ENCODE measurements at regions not wholly inside any gene's neighbourhood (a gene's known extent, or its start where the extent isn't known, plus 50 kb on each side); places are given as distances from the start of the nearest gene placed in this dataset.

GRCh38 chr9:93827545-93828330 is 127.4 kb downstream of the BARX1 start:
- Histone ChIP-seq H3K36me3 (replicated peaks; ENCODE audit: control insufficient read depth, insufficient read depth, low read length) (no peaks in the 10 kb centered on the region), H3K4me3 (ENCODE audit: insufficient read depth, low read depth, low read length) (peak overlapping the region; percentile 25), H3K27me3 (ENCODE audit: control insufficient read depth, insufficient read depth, low read length) (peaks cover 7% of the 10 kb centered on the region)
- peak; percentile 95 for DNase-seq

GRCh38 chr9:93826905-93827544 is 128.1 kb downstream of the BARX1 start:
- Histone ChIP-seq H3K4me3 (ENCODE audit: insufficient read depth, low read depth, low read length) (peak overlapping the region; percentile 17; the same call in 1 of the 2 replicates), H3K27me3 (ENCODE audit: control insufficient read depth, insufficient read depth, low read length) (peaks cover 7% of the 10 kb centered on the region), H3K36me3 (replicated peaks; ENCODE audit: control insufficient read depth, insufficient read depth, low read length) (no peaks in the 10 kb centered on the region)
- peak; percentile 78 for DNase-seq

DNA sequence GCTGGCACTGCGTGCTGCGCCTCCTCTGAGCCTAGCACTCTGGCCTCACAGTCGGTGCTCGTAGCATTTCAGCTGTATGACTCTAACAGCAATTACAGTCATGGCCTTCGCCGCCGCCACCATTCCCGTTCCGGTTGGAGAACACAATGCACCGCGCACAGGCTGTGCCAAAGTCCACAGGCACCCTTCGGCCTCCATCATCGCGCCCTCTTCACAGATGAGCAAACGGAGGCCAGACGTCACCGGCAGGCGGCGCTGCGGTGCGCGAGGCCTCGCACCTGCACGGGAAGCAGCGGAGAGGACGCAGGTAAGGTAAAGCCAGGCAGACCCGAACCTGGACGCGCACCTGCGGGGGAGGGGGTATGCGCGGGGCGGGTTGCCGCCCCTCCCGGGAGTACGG is 128.9 kb downstream of the BARX1 start:
- Histone ChIP-seq H3K36me3 (replicated peaks; ENCODE audit: control insufficient read depth, insufficient read depth, low read length) (no peaks in the 10 kb centered on the region), H3K4me3 (ENCODE audit: insufficient read depth, low read depth, low read length) (peak overlapping the region; percentile 15; the same call in 1 of the 2 replicates), H3K27me3 (ENCODE audit: control insufficient read depth, insufficient read depth, low read length) (peaks cover 7% of the 10 kb centered on the region)
- DNase-seq = peak; percentile 90

DNA sequence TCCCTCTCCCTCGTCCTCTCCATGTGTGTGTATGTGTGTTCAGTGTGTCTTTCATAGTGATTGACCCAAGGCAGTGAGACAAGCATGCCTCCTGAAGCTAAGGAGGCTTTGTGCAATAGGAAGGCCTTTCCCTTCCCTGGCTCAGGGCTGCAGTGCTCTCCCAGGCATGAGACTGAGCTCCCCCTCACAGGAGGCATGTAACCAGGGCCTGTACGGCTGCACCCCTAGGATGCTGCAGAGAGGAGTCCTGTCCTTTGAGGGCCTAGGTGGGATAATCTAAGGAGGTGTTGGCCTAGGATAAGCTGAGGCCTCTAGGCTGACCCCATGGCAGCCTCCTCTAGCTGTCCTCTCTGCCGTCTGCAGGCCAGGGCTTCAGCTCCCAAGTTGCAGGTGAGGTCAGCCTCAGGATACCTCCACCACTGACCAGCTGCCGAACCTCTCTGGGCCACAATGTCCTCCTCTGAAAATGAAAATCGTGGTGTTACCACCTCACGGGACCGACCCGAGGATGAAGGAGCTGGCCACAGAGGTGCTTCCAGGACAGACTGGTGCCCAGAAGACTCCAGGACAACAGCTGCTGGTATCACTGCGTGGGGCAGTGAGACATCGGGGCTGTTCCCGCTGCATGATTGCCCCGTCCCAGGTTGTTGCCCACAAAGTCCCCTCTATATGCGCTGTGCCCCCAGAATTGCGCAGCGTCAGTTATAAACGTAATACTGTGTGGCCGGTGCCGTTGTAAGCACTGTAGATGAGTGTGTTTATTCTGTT is 129.6 kb downstream of the BARX1 start:
- no peak overlapping the region for H3K4me3 ChIP-seq (ENCODE audit: insufficient read depth, low read depth, low read length)
- DNase-seq = peak; percentile 7
- H3K36me3 ChIP-seq (replicated peaks; ENCODE audit: control insufficient read depth, insufficient read depth, low read length) = no peaks in the 10 kb centered on the region
- H3K27me3 ChIP-seq (ENCODE audit: control insufficient read depth, insufficient read depth, low read length) = peaks cover 7% of the 10 kb centered on the region

GRCh38 chr9:93824386-93825294 is 130.5 kb downstream of the BARX1 start:
- H3K27me3 ChIP-seq (ENCODE audit: control insufficient read depth, insufficient read depth, low read length) = peaks cover 7% of the 10 kb centered on the region
- peak; percentile 16 for DNase-seq
- H3K4me3 ChIP-seq (ENCODE audit: insufficient read depth, low read depth, low read length) = no peak overlapping the region
- no peaks in the 10 kb centered on the region for H3K36me3 ChIP-seq (replicated peaks; ENCODE audit: control insufficient read depth, insufficient read depth, low read length)

DNA sequence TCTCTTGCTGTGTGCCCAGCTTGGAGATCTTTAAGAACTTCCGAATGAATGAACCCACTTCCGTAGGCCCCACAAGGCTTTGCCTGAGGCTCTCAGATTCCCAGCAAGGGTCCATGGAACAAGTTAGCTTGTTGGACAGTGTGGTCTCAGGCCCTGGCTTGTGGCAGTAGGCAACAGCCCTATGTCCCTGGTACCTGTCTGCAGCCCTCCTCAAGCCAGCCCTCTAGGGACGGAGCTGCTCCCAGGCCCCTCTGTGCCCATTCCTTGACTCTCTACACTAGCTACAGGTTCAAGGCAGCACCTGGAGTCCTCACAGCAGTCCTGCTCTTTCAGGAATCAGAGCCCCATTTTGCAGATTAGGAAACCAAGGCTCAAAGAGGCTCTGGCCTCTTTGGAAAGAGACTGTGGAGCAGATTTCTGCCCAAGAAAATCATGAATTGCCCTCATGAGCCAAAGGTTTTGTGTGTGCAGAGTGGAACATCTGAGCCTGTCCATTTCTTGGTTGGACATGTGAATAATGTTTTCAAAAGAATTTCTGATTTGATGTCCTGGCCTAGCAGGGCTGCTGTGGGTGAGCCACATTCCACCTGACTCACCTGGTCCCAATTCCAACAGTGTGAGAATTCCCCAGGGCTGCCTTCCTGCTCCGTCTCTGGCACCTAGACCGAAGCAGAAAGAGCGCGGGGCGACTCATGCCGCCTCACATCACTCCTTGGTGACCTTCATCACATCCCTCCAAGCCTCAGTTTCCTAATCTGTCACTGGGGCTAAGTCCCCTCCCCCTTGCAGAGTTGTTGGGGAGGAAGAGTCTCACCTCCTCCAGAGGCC is 131.7 kb downstream of the BARX1 start:
- Histone ChIP-seq H3K27me3 (ENCODE audit: control insufficient read depth, insufficient read depth, low read length) (peaks cover 7% of the 10 kb centered on the region), H3K36me3 (replicated peaks; ENCODE audit: control insufficient read depth, insufficient read depth, low read length) (no peaks in the 10 kb centered on the region), H3K4me3 (ENCODE audit: insufficient read depth, low read depth, low read length) (no peak overlapping the region)
- no peak for DNase-seq

GRCh38 chr9:93822229-93822628 is 132.9 kb downstream of the BARX1 start:
- Histone ChIP-seq H3K27me3 (ENCODE audit: control insufficient read depth, insufficient read depth, low read length) (peaks cover 7% of the 10 kb centered on the region), H3K36me3 (replicated peaks; ENCODE audit: control insufficient read depth, insufficient read depth, low read length) (no peaks in the 10 kb centered on the region)
- peak; percentile 6 for DNase-seq

DNA sequence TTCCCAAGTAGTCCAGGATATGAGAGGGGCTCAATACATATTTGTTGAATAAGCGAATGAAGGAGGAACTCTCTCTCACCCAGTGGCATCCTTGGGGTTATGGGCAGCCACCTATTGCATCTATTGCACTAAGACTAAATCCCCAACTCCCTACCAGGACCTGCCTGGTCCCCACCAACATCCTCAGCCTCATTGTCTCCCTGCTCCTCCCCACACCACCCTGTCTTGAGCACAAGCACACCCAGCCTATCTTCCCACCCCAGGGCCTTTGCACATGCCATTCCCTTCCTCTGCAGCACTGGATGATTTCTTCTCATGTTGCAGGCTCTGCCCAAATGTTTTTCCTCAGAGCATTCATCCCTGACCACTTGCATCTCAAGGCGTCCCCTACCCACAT is 133.8 kb downstream of the BARX1 start:
- Histone ChIP-seq H3K27me3 (ENCODE audit: control insufficient read depth, insufficient read depth, low read length) (peaks cover 3% of the 10 kb centered on the region), H3K4me3 (ENCODE audit: insufficient read depth, low read depth, low read length) (no peak overlapping the region), H3K36me3 (replicated peaks; ENCODE audit: control insufficient read depth, insufficient read depth, low read length) (no peaks in the 10 kb centered on the region)
- DNase-seq = no peak

More at GRCh38 chr9:93822229-93822628, 132.9 kb downstream of the BARX1 start:
- H3K4me3 ChIP-seq (ENCODE audit: insufficient read depth, low read depth, low read length) = no peak overlapping the region

GRCh38 chr9:93820667-93821306 is 134.4 kb downstream of the BARX1 start:
- H3K27me3 ChIP-seq (ENCODE audit: control insufficient read depth, insufficient read depth, low read length) = no peaks in the 10 kb centered on the region; the same call in 1 of the 2 replicates
- no peak overlapping the region for H3K4me3 ChIP-seq (ENCODE audit: insufficient read depth, low read depth, low read length)
- DNase-seq = peak; percentile 82
- no peaks in the 10 kb centered on the region for H3K36me3 ChIP-seq (replicated peaks; ENCODE audit: control insufficient read depth, insufficient read depth, low read length)

DNA sequence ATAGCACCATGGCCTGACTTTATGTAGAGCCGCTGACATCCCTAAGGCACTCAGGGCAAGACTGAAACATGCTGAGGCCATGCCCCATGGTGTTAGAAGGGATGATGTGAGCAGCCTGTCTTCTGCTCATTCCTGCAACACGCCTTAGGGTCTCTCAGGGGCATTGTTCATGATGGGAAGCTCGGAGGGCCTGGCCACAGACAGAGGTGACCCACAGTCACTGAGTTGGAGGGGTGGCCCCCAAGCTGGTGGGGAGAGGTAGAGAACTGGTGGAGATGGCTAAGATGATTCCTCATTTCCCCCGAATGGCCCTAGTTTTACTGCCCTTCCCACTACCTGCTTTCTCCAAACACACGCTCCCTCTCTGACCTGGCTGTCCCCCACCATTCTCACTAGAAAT is 135.2 kb downstream of the BARX1 start:
- H3K4me3 ChIP-seq (ENCODE audit: insufficient read depth, low read depth, low read length) = no peak overlapping the region
- H3K27me3 ChIP-seq (ENCODE audit: control insufficient read depth, insufficient read depth, low read length) = no peaks in the 10 kb centered on the region; the same call in 1 of the 2 replicates

DNA sequence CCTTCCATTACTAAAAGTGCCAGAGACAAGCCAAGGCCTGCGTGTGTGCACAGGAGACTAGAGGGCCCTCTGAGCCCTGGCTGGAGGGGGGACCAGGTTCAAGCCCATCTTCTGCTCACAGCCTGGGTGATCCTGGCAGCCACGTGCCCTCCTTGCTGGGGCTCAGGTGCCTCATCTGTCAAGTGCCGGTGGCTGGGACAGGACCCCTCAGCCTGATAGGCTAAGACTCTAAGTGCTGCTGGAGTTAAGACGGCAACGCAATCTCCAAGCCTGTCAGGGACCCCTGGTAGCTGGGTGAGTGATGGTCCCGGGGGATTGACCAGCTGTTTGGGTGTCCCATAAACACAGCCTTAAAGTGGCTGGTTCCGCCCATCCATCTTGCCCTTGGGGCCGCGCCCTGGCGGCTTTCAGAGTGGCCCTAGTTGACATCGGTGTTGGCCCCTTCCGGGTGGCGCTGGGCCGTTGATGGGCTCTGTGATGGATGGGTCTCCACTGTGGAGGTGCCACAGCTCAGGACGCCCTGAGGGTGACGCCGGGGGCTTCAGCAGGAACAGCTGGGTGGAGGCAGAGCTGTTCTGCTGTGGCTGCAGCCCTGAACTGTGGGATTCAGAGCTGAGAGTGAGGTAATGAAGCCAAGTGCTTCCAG is 136.2 kb downstream of the BARX1 start:
- no peaks in the 10 kb centered on the region for H3K36me3 ChIP-seq (replicated peaks; ENCODE audit: control insufficient read depth, insufficient read depth, low read length)
- no peaks in the 10 kb centered on the region; the same call in 1 of the 2 replicates for H3K27me3 ChIP-seq (ENCODE audit: control insufficient read depth, insufficient read depth, low read length)

More for the DNA sequence above, 135.2 kb downstream of the BARX1 start:
- DNase-seq = no peak
- H3K36me3 ChIP-seq (replicated peaks; ENCODE audit: control insufficient read depth, insufficient read depth, low read length) = no peaks in the 10 kb centered on the region

DNA sequence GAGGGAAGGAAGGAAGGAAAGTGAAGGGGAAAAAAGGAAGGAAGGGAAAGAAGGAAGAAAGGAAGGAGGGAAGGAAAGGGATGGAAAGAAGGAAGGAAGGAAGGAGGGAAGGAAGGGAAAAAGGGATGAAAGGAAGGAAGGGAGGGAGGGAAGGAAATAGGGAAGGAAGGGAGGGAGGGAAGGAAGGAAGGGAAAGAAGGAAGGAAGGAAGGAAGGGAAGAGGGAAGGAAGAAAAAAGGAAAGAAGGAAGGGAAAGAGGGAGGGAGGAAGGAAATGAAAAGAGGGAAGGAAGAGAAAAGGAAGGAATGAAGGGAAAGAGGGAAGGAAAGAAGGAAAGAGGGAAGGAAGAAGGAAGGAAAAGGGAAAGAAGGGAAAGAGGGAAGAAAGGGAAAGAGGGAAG is 136.9 kb downstream of the BARX1 start:
- DNase-seq = no peak
- no peaks in the 10 kb centered on the region; the same call in 1 of the 2 replicates for H3K27me3 ChIP-seq (ENCODE audit: control insufficient read depth, insufficient read depth, low read length)

More for the DNA sequence above, 136.2 kb downstream of the BARX1 start:
- DNase-seq = peak; percentile 17
- no peak overlapping the region for H3K4me3 ChIP-seq (ENCODE audit: insufficient read depth, low read depth, low read length)

More for the DNA sequence above, 136.9 kb downstream of the BARX1 start:
- H3K36me3 ChIP-seq (replicated peaks; ENCODE audit: control insufficient read depth, insufficient read depth, low read length) = no peaks in the 10 kb centered on the region
- no peak overlapping the region for H3K4me3 ChIP-seq (ENCODE audit: insufficient read depth, low read depth, low read length)
